Lung (tissue), 11 donors: ENCODE measurements at regions not wholly inside any gene's neighbourhood (a gene's known extent, or its start where the extent isn't known, plus 50 kb on each side); places are given as distances from the start of the nearest gene placed in this dataset.

ENCODE experiments used
- ATAC-seq: fragments of 200-7000 bp; cut with Tn5 transposase; one replicate; pipeline ENCODE4 v1.9.1; 2020; ENCODE audit warnings: moderate number of reproducible peaks; ENCODE audit not compliant: insufficient read depth, low FRiP score
- DNase-seq, 3 donors: peaks; one replicate each; pipeline ENCODE4 v3.0.0-alpha.2; 2013 to 2017
- H3K27ac ChIP-seq, 2 donors: one replicate each; pipeline ENCODE4 v1.5.1; 2013; ENCODE audit warnings: mild to moderate bottlenecking in 2 of 2, moderate library complexity in 2 of 2, control low read depth in 1 of 2, inconsistent platforms in 1 of 2, low read depth in 1 of 2, low read length in 1 of 2
- H3K27me3 ChIP-seq, 3 donors: one replicate each; pipeline ENCODE4 v1.5.1; 2013; ENCODE audit warnings: low read length in 2 of 3; ENCODE audit not compliant: control insufficient read depth in 3 of 3, insufficient read depth in 3 of 3
- H3K36me3 ChIP-seq, 4 donors: one replicate each; pipeline ENCODE4 v1.5.1; 2013; ENCODE audit warnings: low read length in 4 of 4, mild to moderate bottlenecking in 1 of 4, moderate library complexity in 1 of 4; ENCODE audit not compliant: control insufficient read depth in 4 of 4, insufficient read depth in 4 of 4
- H3K4me1 ChIP-seq, 5 donors: one replicate each; pipeline ENCODE4 v1.5.1; 2013; ENCODE audit warnings: low read length in 5 of 5, mild to moderate bottlenecking in 2 of 5, moderate library complexity in 1 of 5; ENCODE audit not compliant: control insufficient read depth in 5 of 5, insufficient read depth in 5 of 5
- H3K4me3 ChIP-seq: one replicate; pipeline ENCODE4 v1.5.1; 2013; ENCODE audit warnings: mild to moderate bottlenecking, control low read depth, moderate library complexity
- H3K9ac ChIP-seq, 2 donors: one replicate each; pipeline ENCODE4 v1.5.1; 2013; ENCODE audit warnings: low read length in 2 of 2, control low read depth in 1 of 2; ENCODE audit not compliant: insufficient read depth in 1 of 2
- H3K9me3 ChIP-seq, 4 donors: one replicate each; pipeline ENCODE4 v1.5.1; 2013; ENCODE audit warnings: low read length in 3 of 4, mild to moderate bottlenecking in 1 of 4, moderate library complexity in 1 of 4; ENCODE audit not compliant: control insufficient read depth in 4 of 4, insufficient read depth in 3 of 4
- WGBS, 2 donors: extraction: QIAGEN DNeasy Blood & Tissue Kit; methylation state at CpG; one replicate each; pipeline ENCODE4 v1.1.7; 2013; 5-methylcytosine and 5-hydroxymethylcytosine counted together
- TF ChIP-seq, protein P1 (sequence below): IDR thresholded peaks from 2 replicates; pipeline ENCODE4 v1.5.1; 2012; ENCODE audit warnings: mild to moderate bottlenecking; ENCODE audit errors: control extremely low read depth, extremely low read depth
- donor health status: control.
- donor health status: control.
- donor health status: Bipolar disorder and iron deficiency.
- donor health status: healthy.
- donor health status: DM: yes; HTN: yes; CAD: no.

DNA sequence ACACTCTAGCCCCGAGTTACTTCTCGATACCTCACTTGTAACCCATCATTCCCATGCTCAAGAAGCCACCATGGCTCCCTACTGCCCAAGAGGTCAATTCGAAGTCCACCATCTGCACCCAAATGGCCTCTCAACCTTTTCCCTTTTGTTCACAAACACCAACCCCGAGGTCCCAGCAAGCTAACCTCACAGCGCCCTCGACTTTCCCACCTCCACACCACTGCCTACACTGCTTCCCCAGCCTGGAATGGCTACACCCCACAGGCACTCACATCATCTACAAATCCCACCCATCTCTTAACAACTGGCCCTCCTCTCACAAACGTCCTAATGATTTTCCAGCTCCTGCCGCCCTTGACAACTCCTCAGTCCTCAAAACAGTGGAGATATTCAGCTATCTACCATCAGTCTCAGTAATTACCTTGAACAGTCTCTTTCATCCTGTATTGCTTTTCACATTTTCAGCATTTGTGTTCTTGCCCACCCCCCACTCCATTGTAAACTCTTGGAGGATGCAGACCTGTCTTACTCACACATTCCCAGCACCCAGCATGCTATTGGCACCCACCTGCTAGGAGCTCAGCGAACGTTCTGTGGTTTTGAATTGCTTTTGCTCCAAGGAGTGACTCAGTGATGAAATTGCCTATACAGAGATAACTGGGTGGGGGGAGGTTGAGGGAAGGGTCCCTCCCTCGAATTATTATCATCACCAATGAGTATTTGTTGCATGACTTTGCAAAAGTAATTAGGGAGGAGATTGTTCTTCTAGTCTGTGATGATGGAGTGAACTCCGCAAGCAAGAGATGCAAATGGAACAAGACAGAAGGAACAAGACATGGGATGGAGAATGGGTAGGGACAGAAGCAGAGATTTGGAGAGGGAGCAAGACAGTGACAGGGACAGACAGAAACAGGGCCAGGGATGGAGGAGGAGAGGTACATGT lies 106.8 kb downstream of the CYP26B1 start:
- no peaks in the 10 kb centered on the region for H3K27me3 ChIP-seq
- no peaks in the 10 kb centered on the region for H3K36me3 ChIP-seq
- DNase-seq (no peak), ATAC-seq (no peak)
- peaks cover 0 to 7% (median 2%) of the 10 kb centered on the region in 4 donors for H3K9me3 ChIP-seq
- TF ChIP-seq, protein P1, sequence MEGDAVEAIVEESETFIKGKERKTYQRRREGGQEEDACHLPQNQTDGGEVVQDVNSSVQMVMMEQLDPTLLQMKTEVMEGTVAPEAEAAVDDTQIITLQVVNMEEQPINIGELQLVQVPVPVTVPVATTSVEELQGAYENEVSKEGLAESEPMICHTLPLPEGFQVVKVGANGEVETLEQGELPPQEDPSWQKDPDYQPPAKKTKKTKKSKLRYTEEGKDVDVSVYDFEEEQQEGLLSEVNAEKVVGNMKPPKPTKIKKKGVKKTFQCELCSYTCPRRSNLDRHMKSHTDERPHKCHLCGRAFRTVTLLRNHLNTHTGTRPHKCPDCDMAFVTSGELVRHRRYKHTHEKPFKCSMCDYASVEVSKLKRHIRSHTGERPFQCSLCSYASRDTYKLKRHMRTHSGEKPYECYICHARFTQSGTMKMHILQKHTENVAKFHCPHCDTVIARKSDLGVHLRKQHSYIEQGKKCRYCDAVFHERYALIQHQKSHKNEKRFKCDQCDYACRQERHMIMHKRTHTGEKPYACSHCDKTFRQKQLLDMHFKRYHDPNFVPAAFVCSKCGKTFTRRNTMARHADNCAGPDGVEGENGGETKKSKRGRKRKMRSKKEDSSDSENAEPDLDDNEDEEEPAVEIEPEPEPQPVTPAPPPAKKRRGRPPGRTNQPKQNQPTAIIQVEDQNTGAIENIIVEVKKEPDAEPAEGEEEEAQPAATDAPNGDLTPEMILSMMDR: no peak
- H3K4me3 ChIP-seq: no peak overlapping the region
- no peak overlapping the region for H3K27ac ChIP-seq
- no peak overlapping the region for H3K9ac ChIP-seq
- WGBS, 2 donors: 73 to 76% methylated on average over 12 of the region's 12 CpGs
- no peaks in the 10 kb centered on the region for H3K4me1 ChIP-seq

DNA sequence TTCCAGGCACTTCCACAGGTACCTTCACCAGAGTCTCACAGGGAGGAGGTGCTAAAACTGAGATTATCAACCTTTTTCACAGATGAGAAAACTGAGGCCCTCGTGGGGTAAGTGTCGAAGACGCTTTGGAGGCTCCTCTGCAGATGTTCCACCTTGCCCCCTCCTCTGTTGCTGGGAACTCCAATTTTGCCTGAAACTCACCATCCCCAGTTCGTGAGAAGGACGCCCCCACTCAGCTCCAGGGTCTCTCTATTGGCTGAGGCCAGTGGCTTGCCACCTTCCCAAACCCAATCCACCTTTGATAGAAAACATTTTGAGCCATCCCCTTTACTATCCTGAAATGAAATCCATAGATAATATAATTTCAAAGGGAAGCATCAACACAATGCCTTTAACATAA lies 109.1 kb downstream of the CYP26B1 start:
- TF ChIP-seq, protein P1: no peak
- no peaks in the 10 kb centered on the region for H3K36me3 ChIP-seq
- H3K9ac ChIP-seq: no peak overlapping the region
- no peak overlapping the region for H3K4me3 ChIP-seq
- H3K27ac ChIP-seq: no peak overlapping the region
- DNase-seq (no peak), ATAC-seq (no peak)
- peaks cover 0 to 7% (median under 1%) of the 10 kb centered on the region in 4 donors for H3K9me3 ChIP-seq
- 90 to 93% methylated on average over 5 of the region's 5 CpGs for WGBS, 2 donors
- peaks cover 0 to 2% (median 0%) of the 10 kb centered on the region in 5 donors for H3K4me1 ChIP-seq
- no peaks in the 10 kb centered on the region for H3K27me3 ChIP-seq

DNA sequence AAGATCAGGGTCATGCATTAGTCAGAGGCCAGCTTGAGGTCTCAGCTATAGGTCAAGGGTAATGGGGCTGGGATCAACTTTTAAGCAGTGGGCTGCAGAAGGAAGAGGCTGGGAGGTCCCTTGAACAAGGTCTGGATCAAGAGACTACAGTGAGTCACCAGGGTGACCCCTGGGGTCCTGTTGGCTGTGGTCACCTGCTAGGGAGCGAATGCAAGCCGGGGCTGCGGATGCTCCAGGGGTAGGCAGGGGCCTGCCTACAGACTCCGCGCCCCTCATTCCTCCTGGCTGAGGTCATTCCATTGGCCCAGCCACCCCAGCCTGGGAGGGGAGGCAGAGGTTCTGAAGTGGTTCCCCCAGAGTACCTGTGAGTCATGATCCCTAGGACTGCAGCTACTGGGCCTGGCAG lies 110.4 kb downstream of the CYP26B1 start:
- H3K36me3 ChIP-seq: no peaks in the 10 kb centered on the region
- 80 to 97% methylated on average over 5 of the region's 5 CpGs for WGBS, 2 donors
- peaks cover 0 to 5% (median 0%) of the 10 kb centered on the region in 4 donors for H3K9me3 ChIP-seq
- no peaks in the 10 kb centered on the region for H3K27me3 ChIP-seq
- ATAC-seq (no peak), DNase-seq (no peak)
- H3K27ac ChIP-seq: no peak overlapping the region
- H3K4me1 ChIP-seq: peaks cover 0 to 2% (median 0%) of the 10 kb centered on the region in 5 donors
- no peak overlapping the region for H3K9ac ChIP-seq
- no peak overlapping the region for H3K4me3 ChIP-seq
- TF ChIP-seq, protein P1: no peak
